Epithelial cell of esophagus (primary cell): ENCODE measurements at regions not wholly inside any gene's neighbourhood (a gene's known extent, or its start where the extent isn't known, plus 50 kb on each side); places are given as distances from the start of the nearest gene placed in this dataset.
A peak's percentile ranks its signal among the peaks of the same experiment; 100 is the strongest.
"Not testable (repeated sequence)": the region's sequence is repeated elsewhere in the genome, so short reads cannot be mapped to it uniquely, and the experiment has no call there.

ENCODE experiments used
- DNase-seq: peaks from one replicate; pipeline ENCODE4 v3.0.0; 2010; ENCODE audit warnings: low read depth
- H3K4me3 ChIP-seq: 2 replicates; pipeline ENCODE4 v1.5.1; 2011; ENCODE audit warnings: mild to moderate bottlenecking, low read length, control low read depth
- CTCF ChIP-seq: IDR thresholded peaks from 2 replicates; pipeline ENCODE4 v1.5.1; 2011; ENCODE audit warnings: low read depth, mild to moderate bottlenecking, low read length, control low read depth, inconsistent platforms; ENCODE audit not compliant: insufficient read depth; ENCODE audit errors: missing control alignments

GRCh38 chr5:14022971-14023370, 78.5 kb upstream of the DNAH5 start:
- no peak overlapping the region for H3K4me3 ChIP-seq
- DNase-seq = no peak
- TF ChIP-seq CTCF = no peak

GRCh38 chr5:14020944-14021343, 76.5 kb upstream of the DNAH5 start:
- H3K4me3 ChIP-seq, DNase-seq: not testable (repeated sequence)

- no peak for DNase-seq
These were observed 75.3 kb upstream of the DNAH5 start for GRCh38 chr5:14019768-14020290.

DNA sequence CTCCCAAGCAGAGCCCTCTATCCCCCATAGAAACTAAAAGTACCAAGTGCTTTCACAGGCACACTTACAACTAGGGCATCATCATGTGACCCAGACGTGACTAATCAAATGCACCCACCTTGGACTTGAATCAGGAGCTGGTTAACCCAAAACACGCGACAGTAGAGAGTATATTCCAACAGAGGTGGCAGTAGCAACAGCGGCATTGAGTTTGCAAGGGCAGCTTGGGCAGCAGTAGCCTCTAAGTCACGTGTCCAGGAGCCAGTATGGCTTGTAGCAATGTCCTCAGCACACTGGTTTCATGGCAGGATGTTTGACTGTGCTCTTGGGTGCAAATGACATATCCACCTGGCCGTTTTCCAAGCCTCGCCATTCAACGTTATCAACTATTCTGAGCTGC, 73.4 kb upstream of the DNAH5 start:
- H3K4me3 ChIP-seq = no peak overlapping the region
- no peak for TF ChIP-seq CTCF
- DNase-seq = no peak

More at GRCh38 chr5:14019768-14020290, 75.3 kb upstream of the DNAH5 start:
- no peak overlapping the region for H3K4me3 ChIP-seq
- no peak for TF ChIP-seq CTCF

DNA sequence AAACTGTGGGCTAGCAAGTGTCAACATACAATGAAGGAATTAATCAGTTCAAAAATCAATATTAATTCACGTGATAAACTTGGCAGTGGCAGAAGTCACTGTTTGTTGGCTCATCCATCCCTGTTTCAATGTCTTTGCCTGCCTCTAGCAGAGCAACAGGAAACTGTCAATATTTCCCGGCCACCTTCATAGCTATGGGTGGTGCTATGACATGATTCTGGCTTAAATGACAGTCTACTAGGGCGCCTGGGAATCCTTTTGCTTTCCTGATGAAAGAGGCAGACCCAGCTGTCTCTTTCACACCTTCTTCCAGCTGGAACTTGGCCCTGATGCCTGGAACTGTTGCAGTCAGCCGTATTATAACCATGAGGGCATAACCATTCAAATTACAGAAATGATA, 72.1 kb upstream of the DNAH5 start:
- DNase-seq = no peak
- TF ChIP-seq CTCF = no peak

DNA sequence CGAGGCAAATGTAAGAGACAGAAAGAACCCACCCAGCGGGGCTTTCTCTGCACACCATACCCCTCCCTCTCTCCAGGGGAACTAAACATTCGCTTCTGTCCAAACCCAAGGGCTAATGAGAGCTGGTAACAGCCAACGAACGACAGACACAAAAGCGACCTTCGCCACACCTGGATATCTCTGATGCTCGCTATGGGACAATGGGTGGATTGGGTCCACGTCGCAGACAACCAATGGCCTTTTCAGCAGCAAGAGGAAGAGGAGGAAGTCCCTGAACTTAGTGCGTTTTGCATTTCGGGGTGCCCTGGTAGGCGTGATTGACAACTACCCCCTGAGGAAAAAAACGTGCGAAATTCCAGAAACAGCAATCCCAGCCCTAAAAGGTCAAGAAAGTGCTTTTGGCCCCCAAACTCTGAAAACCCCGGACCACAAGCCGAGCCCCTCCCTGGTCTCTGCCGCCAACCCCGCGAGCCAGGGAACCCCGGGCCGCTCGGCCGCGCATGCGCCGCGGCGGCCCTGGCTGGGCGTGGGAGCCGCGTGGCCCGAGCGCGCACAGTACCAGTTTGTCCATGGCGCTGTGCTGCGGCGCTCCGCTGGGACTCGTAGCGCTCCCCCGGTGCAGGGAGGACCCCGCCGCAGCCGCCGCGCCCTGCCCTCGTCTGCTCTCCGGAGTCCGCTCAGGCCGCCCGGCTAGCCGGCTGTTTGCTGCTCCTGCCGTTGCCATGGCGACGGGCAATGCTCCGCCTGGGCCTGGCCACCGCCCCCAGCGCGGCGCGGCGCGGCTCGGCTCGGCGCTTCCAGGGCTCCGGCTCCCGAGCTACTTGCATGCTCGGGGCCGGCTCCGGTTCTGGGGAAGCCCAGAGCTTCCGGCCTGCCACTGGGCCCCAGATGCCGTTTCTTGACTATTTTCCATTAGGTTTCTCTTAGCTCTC, 66.9 kb upstream of the DNAH5 start:
- H3K4me3 ChIP-seq = peak overlapping the region; percentile 61
- no peak for TF ChIP-seq CTCF
- peak; percentile 86 for DNase-seq

More for the DNA sequence above, 72.1 kb upstream of the DNAH5 start:
- no peak overlapping the region for H3K4me3 ChIP-seq

- H3K4me3 ChIP-seq = no peak overlapping the region
- no peak for TF ChIP-seq CTCF
- DNase-seq = no peak
These were observed 65.1 kb upstream of the DNAH5 start for GRCh38 chr5:14009575-14009974.
